Uterus (tissue), 2 donors: ENCODE measurements at regions not wholly inside any gene's neighbourhood (a gene's known extent, or its start where the extent isn't known, plus 50 kb on each side); places are given as distances from the start of the nearest gene placed in this dataset.

Experiments
- CTCF ChIP-seq, 4 experiments: fragments of 200-600 bp in 2 of 4; fragments of 450-650 bp in 2 of 4; sonication (generic) in 2 of 4; IDR thresholded peaks; one replicate each; pipeline ENCODE4 v1.5.1; 2016 to 2019; ENCODE audit warnings: antibody characterized with exemption in 4 of 4, mild to moderate bottlenecking in 2 of 4, moderate library complexity in 1 of 4
- POLR2A ChIP-seq, 2 donors: fragments of 450-650 bp; IDR thresholded peaks; one replicate each; pipeline ENCODE4 v1.6.1; 2016; ENCODE audit warnings: antibody characterized with exemption in 2 of 2, mild to moderate bottlenecking in 1 of 2, moderate library complexity in 1 of 2

GRCh38 chr4:181971411-181971810 is 271.8 kb upstream of the TENM3 start:
- TF ChIP-seq CTCF (IDR thresholded peaks at IDR 0.05) (no peak), POLR2A (IDR thresholded peaks at IDR 0.05) (no peak)
